CD4-positive, alpha-beta T cell (primary cell): ENCODE measurements at regions not wholly inside any gene's neighbourhood (a gene's known extent, or its start where the extent isn't known, plus 50 kb on each side); places are given as distances from the start of the nearest gene placed in this dataset.

Source experiments
- ATAC-seq: fragments of 200-7000 bp; cut with Tn5 transposase; one replicate; pipeline ENCODE4 v1.10.0; 2022; ENCODE audit warnings: mild to moderate bottlenecking; ENCODE audit not compliant: poor library complexity
- CTCF ChIA-PET: fragments of 350-600 bp; sonication (Branson Sonifier 250); formaldehyde crosslinking; loops from one replicate; lab custom pipeline; 2021; ENCODE audit warnings: antibody characterized with exemption, inconsistent platforms; lab: Charles Lee
- POLR2A ChIA-PET: fragments of 350-600 bp; sonication (Branson Sonifier 250); formaldehyde crosslinking; loops from one replicate; lab custom pipeline; 2021; ENCODE audit warnings: antibody characterized with exemption, inconsistent platforms; lab: Charles Lee
- DNase-seq, 14 experiments: peaks; one replicate each; pipeline ENCODE4 v3.0.0-alpha.2; 2013 to 2020; ENCODE audit warnings: mixed read lengths in 2 of 14
- H3K27ac ChIP-seq, 2 donors: one replicate each; pipeline versions ENCODE4 v1.5.1 to v1.7.0; 2013; ENCODE audit warnings: low read length in 2 of 2, low read depth in 1 of 2, mild to moderate bottlenecking in 1 of 2
- H3K27me3 ChIP-seq, 2 experiments: 1 replicate in 1 of 2; 2 replicates in 1 of 2; pipeline versions ENCODE4 v1.6.1 to v1.7.0; 2013; ENCODE audit warnings: low read length in 2 of 2, control low read depth in 1 of 2, mild to moderate bottlenecking in 1 of 2, moderate library complexity in 1 of 2; ENCODE audit not compliant: insufficient read depth in 2 of 2, control insufficient read depth in 1 of 2
- H3K36me3 ChIP-seq: one replicate; pipeline ENCODE4 v1.6.1; 2013; ENCODE audit warnings: low read length, control low read depth; ENCODE audit not compliant: insufficient read depth
- H3K4me1 ChIP-seq: one replicate; pipeline ENCODE4 v1.6.1; 2013; ENCODE audit warnings: low read length, control low read depth; ENCODE audit not compliant: insufficient read depth
- H3K4me3 ChIP-seq: one replicate; pipeline ENCODE4 v1.5.1; 2013; ENCODE audit warnings: mild to moderate bottlenecking, low read length, moderate library complexity
- H3K9me3 ChIP-seq, 2 experiments: 1 replicate in 1 of 2; 2 replicates in 1 of 2; pipeline versions ENCODE4 v1.6.1 to v1.7.0; 2013; ENCODE audit warnings: low read length in 2 of 2, mild to moderate bottlenecking in 2 of 2, control low read depth in 1 of 2, moderate library complexity in 1 of 2; ENCODE audit not compliant: control insufficient read depth in 1 of 2, insufficient read depth in 1 of 2
- H3K27ac Mint-ChIP-seq: one replicate; pipeline ENCODE4 v1.8.0; 2020; ENCODE audit warnings: mixed read lengths
- H3K27me3 Mint-ChIP-seq: one replicate; pipeline ENCODE4 v1.8.0; 2021; ENCODE audit warnings: mixed read lengths
- H3K36me3 Mint-ChIP-seq: one replicate; pipeline ENCODE4 v1.8.0; 2021; ENCODE audit warnings: low read depth, mixed read lengths
- H3K4me1 Mint-ChIP-seq: one replicate; pipeline ENCODE4 v1.8.0; 2021; ENCODE audit warnings: low read depth, mixed read lengths
- H3K4me3 Mint-ChIP-seq: one replicate; pipeline ENCODE4 v1.8.0; 2020; ENCODE audit warnings: mild to moderate bottlenecking, mixed read lengths
- H3K9me3 Mint-ChIP-seq: one replicate; pipeline ENCODE4 v1.8.0; 2020; ENCODE audit warnings: mixed read lengths
- CTCF ChIP-seq: fragments of 200-600 bp; IDR thresholded peaks from one replicate; pipeline ENCODE4 v1.8.0; 2022; ENCODE audit warnings: antibody characterized with exemption, mild to moderate bottlenecking
- intact Hi-C, 2 experiments: fragments of 100-400 bp; cut with DNase I in 1 of 2; cut with micrococcal nuclease in 1 of 2; formaldehyde crosslinking; loops; one replicate each; pipeline versions ENCODE4 v1.15.1 to v1.9.0; 2023 to 2025; cut with DNase I, micrococcal nuclease

GRCh38 chr13:105406551-105406950, 1128.9 kb downstream of the EFNB2 start:
- Histone ChIP-seq H3K27me3 (no peaks in the 10 kb centered on the region), H3K4me3 (no peak overlapping the region), H3K9me3 (peaks cover 0 to 3% of the 10 kb centered on the region in 2 experiments), H3K4me1 (no peaks in the 10 kb centered on the region), H3K27ac (no peak overlapping the region), H3K36me3 (no peaks in the 10 kb centered on the region)
- Mint-ChIP-seq H3K4me1 (no peaks in the 10 kb centered on the region), H3K4me3 (no peak overlapping the region), H3K9me3 (no peaks in the 10 kb centered on the region), H3K27ac (no peak overlapping the region), H3K36me3 (no peaks in the 10 kb centered on the region), H3K27me3 (no peaks in the 10 kb centered on the region)
- DNase-seq (no peak), ATAC-seq (no peak)
- TF ChIP-seq CTCF = no peak
- intact Hi-C loops = no loop called here
- CTCF ChIA-PET = no interaction called here
- POLR2A ChIA-PET = no interaction called here

- Mint-ChIP-seq H3K9me3 (no peaks in the 10 kb centered on the region), H3K27ac (no peak overlapping the region), H3K4me1 (no peaks in the 10 kb centered on the region), H3K27me3 (no peaks in the 10 kb centered on the region), H3K4me3 (no peak overlapping the region), H3K36me3 (no peaks in the 10 kb centered on the region)
- no peak for ATAC-seq
- no peak for DNase-seq
- ChIA-PET POLR2A (no interaction called here), CTCF (no interaction called here)
- no peak overlapping the region for H3K4me3 ChIP-seq
- no peak overlapping the region for H3K27ac ChIP-seq
- no peaks in the 10 kb centered on the region for H3K36me3 ChIP-seq
- no peak for TF ChIP-seq CTCF
- intact Hi-C loops = no loop called here
- no peaks in the 10 kb centered on the region for H3K4me1 ChIP-seq
- H3K27me3 ChIP-seq = no peaks in the 10 kb centered on the region
- peaks cover 0 to 4% of the 10 kb centered on the region in 2 experiments for H3K9me3 ChIP-seq
These were observed 1132.4 kb downstream of the EFNB2 start for GRCh38 chr13:105403086-105403485.

- no peak for TF ChIP-seq CTCF
- H3K9me3 Mint-ChIP-seq = no peaks in the 10 kb centered on the region
- H3K4me1 Mint-ChIP-seq = no peaks in the 10 kb centered on the region
- intact Hi-C loops = no loop called here
- no peaks in the 10 kb centered on the region for H3K4me1 ChIP-seq
- POLR2A ChIA-PET = no interaction called here
- no peak overlapping the region for H3K4me3 Mint-ChIP-seq
- H3K27me3 ChIP-seq = no peaks in the 10 kb centered on the region
- no peaks in the 10 kb centered on the region for H3K36me3 ChIP-seq
- no peak overlapping the region for H3K27ac ChIP-seq
- H3K36me3 Mint-ChIP-seq = no peaks in the 10 kb centered on the region
- ATAC-seq = no peak
- H3K9me3 ChIP-seq = peaks cover 0 to 4% of the 10 kb centered on the region in 2 experiments
- H3K4me3 ChIP-seq = no peak overlapping the region
- no peak overlapping the region for H3K27ac Mint-ChIP-seq
- DNase-seq = no peak
- no peaks in the 10 kb centered on the region for H3K27me3 Mint-ChIP-seq
- CTCF ChIA-PET = no interaction called here
These were observed 1140.4 kb downstream of the EFNB2 start for GRCh38 chr13:105395041-105395440.
